ENCODE measurements at regions not wholly inside any gene's neighbourhood (a gene's known extent, or its start where the extent isn't known, plus 50 kb on each side); places are given as distances from the start of the nearest gene placed in this dataset.

DNA sequence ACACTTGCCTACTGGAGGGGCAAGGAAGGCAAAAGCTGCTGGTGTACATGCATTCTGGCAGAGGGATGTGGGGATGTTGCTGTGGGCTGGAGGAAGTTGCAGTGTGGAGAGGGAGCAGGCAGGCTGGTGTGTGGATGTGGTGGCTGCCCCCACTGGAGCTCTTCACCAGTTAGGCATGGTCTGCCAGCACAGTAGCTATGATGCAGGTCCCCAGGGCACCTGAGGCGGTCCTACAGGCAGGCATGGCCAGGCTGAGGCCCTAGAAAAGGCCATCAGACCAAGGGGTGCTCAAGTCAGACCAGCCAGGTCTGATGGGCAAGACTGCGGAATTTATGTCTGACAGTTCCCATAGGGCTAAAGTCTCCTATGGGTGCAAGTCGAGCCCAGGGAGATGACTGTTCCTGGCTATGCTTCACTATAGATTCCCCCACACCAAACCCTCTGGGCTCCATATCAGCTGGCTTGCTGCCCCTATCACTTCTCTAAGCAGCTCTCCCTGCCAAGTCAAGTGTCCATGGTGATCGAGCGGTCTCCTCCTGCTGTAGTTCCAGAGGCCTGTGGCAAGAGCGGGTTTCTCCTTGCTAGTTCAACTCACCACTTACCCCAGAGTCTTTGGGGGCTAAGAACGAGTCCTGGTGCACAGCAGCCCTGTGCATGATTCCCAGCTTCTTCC lies 473.1 kb downstream of the TDRD3 start:
- TF ChIP-seq, protein P1, sequence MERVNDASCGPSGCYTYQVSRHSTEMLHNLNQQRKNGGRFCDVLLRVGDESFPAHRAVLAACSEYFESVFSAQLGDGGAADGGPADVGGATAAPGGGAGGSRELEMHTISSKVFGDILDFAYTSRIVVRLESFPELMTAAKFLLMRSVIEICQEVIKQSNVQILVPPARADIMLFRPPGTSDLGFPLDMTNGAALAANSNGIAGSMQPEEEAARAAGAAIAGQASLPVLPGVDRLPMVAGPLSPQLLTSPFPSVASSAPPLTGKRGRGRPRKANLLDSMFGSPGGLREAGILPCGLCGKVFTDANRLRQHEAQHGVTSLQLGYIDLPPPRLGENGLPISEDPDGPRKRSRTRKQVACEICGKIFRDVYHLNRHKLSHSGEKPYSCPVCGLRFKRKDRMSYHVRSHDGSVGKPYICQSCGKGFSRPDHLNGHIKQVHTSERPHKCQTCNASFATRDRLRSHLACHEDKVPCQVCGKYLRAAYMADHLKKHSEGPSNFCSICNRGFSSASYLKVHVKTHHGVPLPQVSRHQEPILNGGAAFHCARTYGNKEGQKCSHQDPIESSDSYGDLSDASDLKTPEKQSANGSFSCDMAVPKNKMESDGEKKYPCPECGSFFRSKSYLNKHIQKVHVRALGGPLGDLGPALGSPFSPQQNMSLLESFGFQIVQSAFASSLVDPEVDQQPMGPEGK (CRISPR knock-in tag; IDR thresholded peaks at IDR 0.05; ENCODE audit: borderline replicate concordance): no peak
- TF ChIP-seq PPARA (CRISPR knock-in tag; IDR thresholded peaks at IDR 0.05; ENCODE audit: borderline replicate concordance) (no peak), ZNF565 (CRISPR knock-in tag; conservative IDR thresholded peaks at IDR 0.05; ENCODE audit: low read depth) (no peak), ZFP30 (CRISPR knock-in tag; IDR thresholded peaks at IDR 0.05) (no peak), CSDC2 (CRISPR knock-in tag; IDR thresholded peaks at IDR 0.05) (no peak), ESRRG (CRISPR knock-in tag; IDR thresholded peaks at IDR 0.05) (no peak), SNAI2 (CRISPR knock-in tag; IDR thresholded peaks at IDR 0.05) (no peak)
- TF ChIP-seq, protein P2, sequence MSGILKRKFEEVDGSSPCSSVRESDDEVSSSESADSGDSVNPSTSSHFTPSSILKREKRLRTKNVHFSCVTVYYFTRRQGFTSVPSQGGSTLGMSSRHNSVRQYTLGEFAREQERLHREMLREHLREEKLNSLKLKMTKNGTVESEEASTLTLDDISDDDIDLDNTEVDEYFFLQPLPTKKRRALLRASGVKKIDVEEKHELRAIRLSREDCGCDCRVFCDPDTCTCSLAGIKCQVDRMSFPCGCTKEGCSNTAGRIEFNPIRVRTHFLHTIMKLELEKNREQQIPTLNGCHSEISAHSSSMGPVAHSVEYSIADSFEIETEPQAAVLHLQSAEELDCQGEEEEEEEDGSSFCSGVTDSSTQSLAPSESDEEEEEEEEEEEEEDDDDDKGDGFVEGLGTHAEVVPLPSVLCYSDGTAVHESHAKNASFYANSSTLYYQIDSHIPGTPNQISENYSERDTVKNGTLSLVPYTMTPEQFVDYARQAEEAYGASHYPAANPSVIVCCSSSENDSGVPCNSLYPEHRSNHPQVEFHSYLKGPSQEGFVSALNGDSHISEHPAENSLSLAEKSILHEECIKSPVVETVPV (CRISPR knock-in tag; IDR thresholded peaks at IDR 0.05): no peak
- TF ChIP-seq, protein P3, sequence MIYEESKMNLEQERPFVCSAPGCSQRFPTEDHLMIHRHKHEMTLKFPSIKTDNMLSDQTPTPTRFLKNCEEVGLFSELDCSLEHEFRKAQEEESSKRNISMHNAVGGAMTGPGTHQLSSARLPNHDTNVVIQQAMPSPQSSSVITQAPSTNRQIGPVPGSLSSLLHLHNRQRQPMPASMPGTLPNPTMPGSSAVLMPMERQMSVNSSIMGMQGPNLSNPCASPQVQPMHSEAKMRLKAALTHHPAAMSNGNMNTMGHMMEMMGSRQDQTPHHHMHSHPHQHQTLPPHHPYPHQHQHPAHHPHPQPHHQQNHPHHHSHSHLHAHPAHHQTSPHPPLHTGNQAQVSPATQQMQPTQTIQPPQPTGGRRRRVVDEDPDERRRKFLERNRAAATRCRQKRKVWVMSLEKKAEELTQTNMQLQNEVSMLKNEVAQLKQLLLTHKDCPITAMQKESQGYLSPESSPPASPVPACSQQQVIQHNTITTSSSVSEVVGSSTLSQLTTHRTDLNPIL (CRISPR knock-in tag; IDR thresholded peaks at IDR 0.05; ENCODE audit: low read depth): no peak
- TF ChIP-seq, protein P4, sequence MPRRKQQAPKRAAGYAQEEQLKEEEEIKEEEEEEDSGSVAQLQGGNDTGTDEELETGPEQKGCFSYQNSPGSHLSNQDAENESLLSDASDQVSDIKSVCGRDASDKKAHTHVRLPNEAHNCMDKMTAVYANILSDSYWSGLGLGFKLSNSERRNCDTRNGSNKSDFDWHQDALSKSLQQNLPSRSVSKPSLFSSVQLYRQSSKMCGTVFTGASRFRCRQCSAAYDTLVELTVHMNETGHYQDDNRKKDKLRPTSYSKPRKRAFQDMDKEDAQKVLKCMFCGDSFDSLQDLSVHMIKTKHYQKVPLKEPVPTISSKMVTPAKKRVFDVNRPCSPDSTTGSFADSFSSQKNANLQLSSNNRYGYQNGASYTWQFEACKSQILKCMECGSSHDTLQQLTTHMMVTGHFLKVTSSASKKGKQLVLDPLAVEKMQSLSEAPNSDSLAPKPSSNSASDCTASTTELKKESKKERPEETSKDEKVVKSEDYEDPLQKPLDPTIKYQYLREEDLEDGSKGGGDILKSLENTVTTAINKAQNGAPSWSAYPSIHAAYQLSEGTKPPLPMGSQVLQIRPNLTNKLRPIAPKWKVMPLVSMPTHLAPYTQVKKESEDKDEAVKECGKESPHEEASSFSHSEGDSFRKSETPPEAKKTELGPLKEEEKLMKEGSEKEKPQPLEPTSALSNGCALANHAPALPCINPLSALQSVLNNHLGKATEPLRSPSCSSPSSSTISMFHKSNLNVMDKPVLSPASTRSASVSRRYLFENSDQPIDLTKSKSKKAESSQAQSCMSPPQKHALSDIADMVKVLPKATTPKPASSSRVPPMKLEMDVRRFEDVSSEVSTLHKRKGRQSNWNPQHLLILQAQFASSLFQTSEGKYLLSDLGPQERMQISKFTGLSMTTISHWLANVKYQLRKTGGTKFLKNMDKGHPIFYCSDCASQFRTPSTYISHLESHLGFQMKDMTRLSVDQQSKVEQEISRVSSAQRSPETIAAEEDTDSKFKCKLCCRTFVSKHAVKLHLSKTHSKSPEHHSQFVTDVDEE (CRISPR knock-in tag; IDR thresholded peaks at IDR 0.05): no peak
- TF ChIP-seq, protein P5, sequence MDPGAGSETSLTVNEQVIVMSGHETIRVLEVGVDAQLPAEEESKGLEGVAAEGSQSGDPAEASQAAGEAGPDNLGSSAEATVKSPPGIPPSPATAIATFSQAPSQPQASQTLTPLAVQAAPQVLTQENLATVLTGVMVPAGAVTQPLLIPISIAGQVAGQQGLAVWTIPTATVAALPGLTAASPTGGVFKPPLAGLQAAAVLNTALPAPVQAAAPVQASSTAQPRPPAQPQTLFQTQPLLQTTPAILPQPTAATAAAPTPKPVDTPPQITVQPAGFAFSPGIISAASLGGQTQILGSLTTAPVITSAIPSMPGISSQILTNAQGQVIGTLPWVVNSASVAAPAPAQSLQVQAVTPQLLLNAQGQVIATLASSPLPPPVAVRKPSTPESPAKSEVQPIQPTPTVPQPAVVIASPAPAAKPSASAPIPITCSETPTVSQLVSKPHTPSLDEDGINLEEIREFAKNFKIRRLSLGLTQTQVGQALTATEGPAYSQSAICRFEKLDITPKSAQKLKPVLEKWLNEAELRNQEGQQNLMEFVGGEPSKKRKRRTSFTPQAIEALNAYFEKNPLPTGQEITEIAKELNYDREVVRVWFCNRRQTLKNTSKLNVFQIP (CRISPR knock-in tag; IDR thresholded peaks at IDR 0.05; ENCODE audit: borderline replicate concordance, low read depth): no peak

Measured in SK-N-SH treated with all-trans-retinoic acid at 6 μM for 48 hours (cell line).